Left lung (tissue), 4 donors: ENCODE measurements at regions not wholly inside any gene's neighbourhood (a gene's known extent, or its start where the extent isn't known, plus 50 kb on each side); places are given as distances from the start of the nearest gene placed in this dataset.

Source experiments
- ATAC-seq: fragments of 200-7000 bp; cut with Tn5 transposase; one replicate; pipeline ENCODE4 v1.9.1; 2020; ENCODE audit warnings: moderate library complexity
- DNase-seq, 4 donors: peaks; one replicate each; pipeline ENCODE4 v3.0.0-alpha.2; 2013 to 2020
- H3K27ac ChIP-seq, 2 donors: fragments of 200-600 bp; sonication (generic) in 1 of 2; one replicate each; pipeline versions ENCODE4 v1.5.0 to v1.8.0; 2020 to 2021
- H3K27me3 ChIP-seq, 2 donors: fragments of 200-600 bp; sonication (generic) in 1 of 2; one replicate each; pipeline versions ENCODE4 v1.5.0 to v1.8.0; 2020 to 2021
- H3K36me3 ChIP-seq, 2 donors: fragments of 200-600 bp; sonication (generic) in 1 of 2; one replicate each; pipeline versions ENCODE4 v1.5.0 to v1.8.0; 2020 to 2021
- H3K4me1 ChIP-seq, 2 donors: fragments of 200-600 bp; one replicate each; pipeline ENCODE4 v1.8.0; 2021
- H3K4me3 ChIP-seq, 2 donors: fragments of 200-600 bp; sonication (generic) in 1 of 2; one replicate each; pipeline versions ENCODE4 v1.5.0 to v1.8.0; 2020 to 2021; ENCODE audit warnings: mild to moderate bottlenecking in 1 of 2
- H3K9me3 ChIP-seq, 2 donors: fragments of 200-600 bp; sonication (generic) in 1 of 2; one replicate each; pipeline versions ENCODE4 v1.5.0 to v1.8.0; 2020 to 2021
- CTCF ChIP-seq, 2 donors: fragments of 200-600 bp; sonication (generic) in 1 of 2; IDR thresholded peaks; one replicate each; pipeline versions ENCODE4 v1.5.0 to v1.8.0; 2021; ENCODE audit warnings: antibody characterized with exemption in 2 of 2
- intact Hi-C, 2 donors: fragments of 100-400 bp; cut with DNase I; formaldehyde crosslinking; loops; one replicate each; pipeline versions ENCODE4 v1.11.2 to v1.14.2; 2022
- donor health status: DM: no; HTN: yes; CAD: no.
- donor health status: DM: no; HTN: no; CAD: no.

GRCh38 chr6:48426636-48427035, 315.6 kb upstream of the PTCHD4 start:
- Histone ChIP-seq H3K4me3 (no peak overlapping the region), H3K27ac (no peak overlapping the region), H3K4me1 (no peaks in the 10 kb centered on the region), H3K9me3 (peaks cover 0 to 5% of the 10 kb centered on the region in 2 donors), H3K27me3 (no peaks in the 10 kb centered on the region), H3K36me3 (no peaks in the 10 kb centered on the region)
- no peak for DNase-seq
- ATAC-seq, result no peak
- no peak for TF ChIP-seq CTCF (IDR thresholded peaks at IDR 0.05)
- intact Hi-C loops, result no loop called here

- H3K4me1 ChIP-seq, result no peaks in the 10 kb centered on the region
- peaks cover 0 to 5% of the 10 kb centered on the region in 2 donors for H3K9me3 ChIP-seq
These were observed 312.8 kb upstream of the PTCHD4 start for GRCh38 chr6:48423640-48424365.

GRCh38 chr6:48419992-48420391, 309.0 kb upstream of the PTCHD4 start:
- DNase-seq (no peak), ATAC-seq (no peak)
- no peak for TF ChIP-seq CTCF (IDR thresholded peaks at IDR 0.05)
- no peak overlapping the region for H3K27ac ChIP-seq
- intact Hi-C loops, result no loop called here
- H3K27me3 ChIP-seq, result no peaks in the 10 kb centered on the region
- H3K4me3 ChIP-seq, result no peak overlapping the region
- no peaks in the 10 kb centered on the region for H3K36me3 ChIP-seq
- H3K4me1 ChIP-seq, result no peaks in the 10 kb centered on the region
- peaks cover 0 to 5% of the 10 kb centered on the region in 2 donors for H3K9me3 ChIP-seq

More at GRCh38 chr6:48423640-48424365, 312.8 kb upstream of the PTCHD4 start:
- no peak for ATAC-seq
- H3K27me3 ChIP-seq, result no peaks in the 10 kb centered on the region
- intact Hi-C loops, result no loop called here
- H3K27ac ChIP-seq, result no peak overlapping the region
- no peak overlapping the region for H3K4me3 ChIP-seq
- H3K36me3 ChIP-seq, result no peaks in the 10 kb centered on the region
- TF ChIP-seq CTCF (IDR thresholded peaks at IDR 0.05), result no peak
- no peak for DNase-seq

GRCh38 chr6:48417927-48418326, 306.9 kb upstream of the PTCHD4 start:
- TF ChIP-seq CTCF (IDR thresholded peaks at IDR 0.05), result no peak
- intact Hi-C loops, result no loop called here
- ATAC-seq, result no peak

GRCh38 chr6:48412656-48413055, 301.7 kb upstream of the PTCHD4 start:
- DNase-seq, result no peak
- H3K4me3 ChIP-seq, result no peak overlapping the region
- TF ChIP-seq CTCF (IDR thresholded peaks at IDR 0.05), result no peak
- ATAC-seq, result no peak
- H3K9me3 ChIP-seq, result no peaks in the 10 kb centered on the region
- H3K27ac ChIP-seq, result no peak overlapping the region
- H3K36me3 ChIP-seq, result no peaks in the 10 kb centered on the region
- intact Hi-C loops, result no loop called here
- H3K27me3 ChIP-seq, result no peaks in the 10 kb centered on the region
- H3K4me1 ChIP-seq, result no peaks in the 10 kb centered on the region

More at GRCh38 chr6:48417927-48418326, 306.9 kb upstream of the PTCHD4 start:
- no peak for DNase-seq
- H3K4me1 ChIP-seq, result no peaks in the 10 kb centered on the region
- H3K27me3 ChIP-seq, result no peaks in the 10 kb centered on the region
- H3K4me3 ChIP-seq, result no peak overlapping the region
- no peak overlapping the region for H3K27ac ChIP-seq
- no peaks in the 10 kb centered on the region for H3K9me3 ChIP-seq
- no peaks in the 10 kb centered on the region for H3K36me3 ChIP-seq
